HCT116 (cell line): ENCODE measurements at regions not wholly inside any gene's neighbourhood (a gene's known extent, or its start where the extent isn't known, plus 50 kb on each side); places are given as distances from the start of the nearest gene placed in this dataset.

Experiments used
- ATAC-seq: fragments of 200-7000 bp; cut with Tn5 transposase; 2 replicates; pipeline ENCODE4 v1.9.1; 2020; ENCODE audit warnings: mild to moderate bottlenecking, moderate library complexity
- BruUV-seq: library from RNA; stranded (reverse); fragments of 400-500 nt; replicated peaks from 2 replicates; lab custom pipeline; 2021; lab: Mats Ljungman, UMichigan
- CTCF ChIA-PET: fragments of 300-600 bp; sonication (Branson Sonifier 250); formaldehyde crosslinking; loops from one replicate; lab custom pipeline; 2021; ENCODE audit warnings: antibody characterized with exemption; lab: Charles Lee
- POLR2A ChIA-PET: fragments of 300-600, 350-600 bp; sonication (Branson Sonifier 250); formaldehyde crosslinking; loops from one replicate; lab custom pipeline; 2021; ENCODE audit warnings: antibody characterized with exemption; lab: Charles Lee
- RAD21 ChIA-PET, 2 experiments: fragments of 300-600 bp; sonication (Branson Sonifier 250); formaldehyde crosslinking; loops; one replicate each; lab custom pipeline; 2023; ENCODE audit warnings: low total read pairs in 2 of 2; ENCODE audit not compliant: uncharacterized antibody in 2 of 2, unreplicated experiment in 2 of 2, low non-redundant PET in 1 of 2; lab: Charles Lee
- DNase-seq: peaks from one replicate; pipeline ENCODE4 v3.0.0-alpha.2; 2010; ENCODE audit warnings: low read depth, low spot score
- H2AFZ ChIP-seq: fragments of 200-600 bp; shearing (Covaris generic), sonication (generic); 2 replicates; pipeline ENCODE4 v1.6.1; 2017; ENCODE audit warnings: low read depth, mixed run types, mixed read lengths, antibody characterized with exemption, low read length; ENCODE audit not compliant: poor library complexity, severe bottlenecking
- H3K27ac ChIP-seq: 2 replicates; pipeline ENCODE4 v1.5.1; 2012; ENCODE audit warnings: low read depth, low read length
- H3K27me3 ChIP-seq: fragments of 200-600 bp; sonication (generic); 2 replicates; pipeline ENCODE4 v1.6.1; 2016; ENCODE audit warnings: mixed run types, low read length, mixed read lengths; ENCODE audit not compliant: insufficient read depth
- H3K36me3 ChIP-seq, 2 experiments: fragments of 200-500 bp in 1 of 2; fragments of 200-600 bp in 1 of 2; sonication (Bioruptor generic) in 1 of 2; sonication (generic) in 1 of 2; 2 replicates each; pipeline versions ENCODE4 v1.5.1 to v1.6.1; 2014 to 2016; ENCODE audit warnings: low read length in 2 of 2, inconsistent platforms in 1 of 2, mixed read lengths in 1 of 2, mixed run types in 1 of 2; ENCODE audit not compliant: insufficient read depth in 2 of 2, control insufficient read depth in 1 of 2
- H3K4me1 ChIP-seq, 2 experiments: fragments of 200-600 bp in 1 of 2; sonication (generic) in 1 of 2; 2 replicates each; pipeline versions ENCODE4 v1.5.1 to v1.6.1; 2012 to 2017; ENCODE audit warnings: low read length in 2 of 2, inconsistent platforms in 1 of 2, mild to moderate bottlenecking in 1 of 2, mixed read lengths in 1 of 2, mixed run types in 1 of 2, moderate library complexity in 1 of 2; ENCODE audit not compliant: insufficient read depth in 2 of 2, control insufficient read depth in 1 of 2
- H3K4me2 ChIP-seq: fragments of 200-600 bp; sonication (generic); 2 replicates; pipeline ENCODE4 v1.6.1; 2017; ENCODE audit warnings: mixed run types, low read length, mixed read lengths
- H3K4me3 ChIP-seq, 2 experiments: fragments of 200-600 bp in 1 of 2; sonication (generic) in 1 of 2; replicated peaks in 1 of 2; 2 replicates each; pipeline ENCODE4 v1.5.1; 2011 to 2016; ENCODE audit warnings: low read length in 2 of 2, control low read depth in 1 of 2, low read depth in 1 of 2, mild to moderate bottlenecking in 1 of 2, mixed read lengths in 1 of 2, mixed run types in 1 of 2
- H3K79me2 ChIP-seq: fragments of 200-600 bp; sonication (generic); 2 replicates; pipeline ENCODE4 v1.6.1; 2017; ENCODE audit warnings: mild to moderate bottlenecking, mixed run types, low read length, moderate library complexity, mixed read lengths; ENCODE audit not compliant: insufficient read depth
- H3K9ac ChIP-seq: fragments of 200-600 bp; sonication (generic); 2 replicates; pipeline ENCODE4 v1.6.1; 2016; ENCODE audit warnings: low read length, mixed read lengths
- H3K9me2 ChIP-seq: fragments of 200-600 bp; sonication (generic), shearing (Covaris generic); 2 replicates; pipeline ENCODE4 v1.6.1; 2017; ENCODE audit warnings: mixed run types, mild to moderate bottlenecking, moderate library complexity; ENCODE audit not compliant: insufficient read depth
- H3K9me3 ChIP-seq, 2 experiments: fragments of 200-500 bp in 1 of 2; fragments of 200-600 bp in 1 of 2; sonication (Bioruptor generic) in 1 of 2; sonication (generic) in 1 of 2; 2 replicates each; pipeline ENCODE4 v1.6.1; 2014 to 2017; ENCODE audit warnings: low read length in 2 of 2, mixed read lengths in 2 of 2, inconsistent platforms in 1 of 2, low read depth in 1 of 2, mild to moderate bottlenecking in 1 of 2, mixed run types in 1 of 2, moderate library complexity in 1 of 2; ENCODE audit not compliant: control insufficient read depth in 1 of 2, insufficient read depth in 1 of 2
- H4K20me1 ChIP-seq: fragments of 200-600 bp; sonication (generic), shearing (Covaris generic); 2 replicates; pipeline ENCODE4 v1.6.1; 2017; ENCODE audit warnings: mixed run types, mild to moderate bottlenecking, moderate library complexity; ENCODE audit not compliant: insufficient read depth
- CEBPB ChIP-seq: IDR thresholded peaks from 2 replicates; pipeline ENCODE4 v1.6.1; 2012; ENCODE audit warnings: low read depth
- CTCF ChIP-seq, 3 experiments: fragments of 200-600 bp in 1 of 3; sonication (generic) in 1 of 3; IDR thresholded peaks in 2 of 3; conservative IDR thresholded peaks in 1 of 3; 2 replicates each; pipeline ENCODE4 v1.5.1; 2012 to 2017; ENCODE audit warnings: low read depth in 2 of 3, low read length in 2 of 3, antibody characterized with exemption in 1 of 3, borderline replicate concordance in 1 of 3, control low read depth in 1 of 3, mild to moderate bottlenecking in 1 of 3, mixed read lengths in 1 of 3, mixed run types in 1 of 3, moderate library complexity in 1 of 3; ENCODE audit not compliant: insufficient read depth in 1 of 3
- ELF1 ChIP-seq: IDR thresholded peaks from 2 replicates; pipeline ENCODE4 v1.6.1; 2012; ENCODE audit warnings: low read depth, borderline replicate concordance
- EZH2phosphoT487 ChIP-seq: fragments of 200-600 bp; IDR thresholded peaks from 2 replicates; pipeline ENCODE4 v1.6.1; 2018; ENCODE audit warnings: antibody characterized with exemption, borderline replicate concordance
- POLR2A ChIP-seq: IDR thresholded peaks from 2 replicates; pipeline ENCODE4 v1.7.0; 2011; ENCODE audit warnings: borderline replicate concordance; ENCODE audit not compliant: insufficient read depth, insufficient read length; ENCODE audit errors: extremely low read depth
- SP1 ChIP-seq: IDR thresholded peaks from 2 replicates; pipeline ENCODE4 v1.6.1; 2012; ENCODE audit warnings: low read depth
- SRF ChIP-seq: IDR thresholded peaks from 2 replicates; pipeline ENCODE4 v1.6.1; 2012; ENCODE audit warnings: low read depth
- YY1 ChIP-seq: IDR thresholded peaks from 2 replicates; pipeline ENCODE4 v1.6.1; 2011; ENCODE audit warnings: low read length, low read depth, moderate library complexity, mild to moderate bottlenecking; ENCODE audit not compliant: insufficient replicate concordance; ENCODE audit errors: extremely low read depth
- ZFX ChIP-seq: fragments of 450-650 bp; IDR thresholded peaks from 2 replicates; pipeline ENCODE4 v1.6.1; 2017
- ZNF274 ChIP-seq: fragments of 200-500 bp; sonication (Bioruptor generic); IDR thresholded peaks from 2 replicates; pipeline ENCODE4 v1.6.1; 2014; ENCODE audit warnings: mild to moderate bottlenecking, low read depth, low read length, inconsistent platforms
- intact Hi-C: fragments of 100-400 bp; cut with micrococcal nuclease; formaldehyde crosslinking; loops from 2 replicates; pipeline ENCODE4 v1.10.0; 2022

GRCh38 chr18:78554944-78555608, 424.5 kb upstream of the SALL3 start (continued):
- TF ChIP-seq YY1 = no peak
- no peak for TF ChIP-seq EZH2phosphoT487
- TF ChIP-seq ELF1 = no peak
- TF ChIP-seq CTCF (IDR thresholded peaks at IDR 0.05 in 2 of 3, conservative IDR thresholded peaks at IDR 0.05 in 1 of 3; ENCODE audit: borderline replicate concordance in 1 of 3, insufficient read depth in 1 of 3, low read depth in 2 of 3, low read length in 2 of 3) = no peak
- no peak for TF ChIP-seq SRF
- TF ChIP-seq POLR2A = no peak
- no peak for TF ChIP-seq ZFX

GRCh38 chr18:78557371-78557770, 422.2 kb upstream of the SALL3 start:
- intact Hi-C loops = no loop called here
- TF ChIP-seq YY1 (no peak), CEBPB (no peak), ELF1 (no peak), ZNF274 (no peak), SP1 (no peak)
- BruUV-seq = no TSS peak
- Histone ChIP-seq H3K9me2 (no peaks in the 10 kb centered on the region), H3K27ac (no peak overlapping the region), H3K4me2 (no peak overlapping the region), H2AFZ (no peak overlapping the region), H4K20me1 (no peaks in the 10 kb centered on the region), H3K4me1 (no peaks in the 10 kb centered on the region), H3K27me3 (no peaks in the 10 kb centered on the region), H3K9ac (no peak overlapping the region), H3K4me3 (no peak overlapping the region), H3K9me3 (peaks cover 0 to 11% of the 10 kb centered on the region in 2 experiments; a peak in 2 of 4 replicates), H3K79me2 (no peaks in the 10 kb centered on the region), H3K36me3 (no peaks in the 10 kb centered on the region)
- ChIA-PET CTCF (no interaction called here), POLR2A (no interaction called here), RAD21 (no interaction called here)
- no peak for ATAC-seq
- DNase-seq = no peak
